Right lobe of liver (tissue), 6 donors: ENCODE measurements at regions not wholly inside any gene's neighbourhood (a gene's known extent, or its start where the extent isn't known, plus 50 kb on each side); places are given as distances from the start of the nearest gene placed in this dataset.

ENCODE experiments used
- ATAC-seq, 4 donors: fragments of 200-7000 bp; cut with Tn5 transposase; one replicate each; pipeline ENCODE4 v1.9.1; 2020; ENCODE audit warnings: mild to moderate bottlenecking in 4 of 4, moderate library complexity in 4 of 4
- DNase-seq, 3 donors: peaks; one replicate each; pipeline ENCODE4 v3.0.0-alpha.2; 2020
- H3K27ac ChIP-seq, 3 donors: fragments of 200-600 bp; one replicate each; pipeline ENCODE4 v1.8.0; 2022
- H3K27me3 ChIP-seq, 2 donors: fragments of 200-600 bp; one replicate each; pipeline ENCODE4 v1.8.0; 2022
- H3K36me3 ChIP-seq, 4 donors: fragments of 200-600 bp; sonication (generic) in 1 of 4; one replicate each; pipeline versions ENCODE4 v1.5.1 to v1.8.0; 2017 to 2022; ENCODE audit warnings: control low read depth in 1 of 4
- H3K4me1 ChIP-seq, 4 donors: fragments of 200-600 bp; sonication (generic) in 1 of 4; one replicate each; pipeline versions ENCODE4 v1.5.1 to v1.8.0; 2017 to 2022; ENCODE audit warnings: control low read depth in 1 of 4
- H3K4me3 ChIP-seq, 3 donors: fragments of 200-600 bp; one replicate each; pipeline ENCODE4 v1.8.0; 2022
- H3K9me3 ChIP-seq, 4 donors: fragments of 200-600 bp; sonication (generic) in 1 of 4; one replicate each; pipeline versions ENCODE4 v1.5.1 to v1.8.0; 2017 to 2022; ENCODE audit warnings: control low read depth in 1 of 4
- CTCF ChIP-seq, 4 donors: fragments of 200-600 bp in 3 of 4; fragments of 450-650 bp in 1 of 4; IDR thresholded peaks; one replicate each; pipeline versions ENCODE4 v1.5.1 to v1.8.0; 2016 to 2022; ENCODE audit warnings: antibody characterized with exemption in 4 of 4, mild to moderate bottlenecking in 2 of 4
- POLR2A ChIP-seq: fragments of 450-650 bp; IDR thresholded peaks from one replicate; pipeline ENCODE4 v1.6.1; 2017; ENCODE audit warnings: antibody characterized with exemption, mild to moderate bottlenecking
- WGBS: methylation state at CpG from one replicate; pipeline ENCODE4 v1.1.6; 2018; ENCODE audit warnings: low coverage, low lambda C conversion rate; ENCODE audit not compliant: insufficient coverage; ENCODE audit errors: missing lambda C conversion rate; 5-methylcytosine and 5-hydroxymethylcytosine counted together
- intact Hi-C, 2 donors: fragments of 100-400 bp; cut with DNase I; formaldehyde crosslinking; loops; one replicate each; pipeline versions ENCODE4 v1.11.2 to v1.14.1; 2022
- donor health status: DM: no; HTN: yes; CAD: no.
- donor health status: DM: no; HTN: no; CAD: no.
- donor health status: DM: no; HTN: no; CAD: no.
- donor health status: DM: no; HTN: yes; CAD: no.
- donor health status: DM: no; HTN: yes; CAD: no.

- H3K4me1 ChIP-seq, result no peaks in the 10 kb centered on the region
- no peaks in the 10 kb centered on the region for H3K27me3 ChIP-seq
- ATAC-seq, result no peak
- 51% methylated on average over 13 of the region's 18 CpGs for WGBS
- no peaks in the 10 kb centered on the region for H3K36me3 ChIP-seq
- H3K9me3 ChIP-seq, result no peaks in the 10 kb centered on the region
- H3K4me3 ChIP-seq, result no peak overlapping the region
- H3K27ac ChIP-seq, result no peak overlapping the region
- TF ChIP-seq POLR2A, result no peak
- intact Hi-C loops, result no loop called here
- DNase-seq, result no peak
These were observed 223.2 kb downstream of the C16orf95 start for GRCh38 chr16:87093804-87094555.

DNA sequence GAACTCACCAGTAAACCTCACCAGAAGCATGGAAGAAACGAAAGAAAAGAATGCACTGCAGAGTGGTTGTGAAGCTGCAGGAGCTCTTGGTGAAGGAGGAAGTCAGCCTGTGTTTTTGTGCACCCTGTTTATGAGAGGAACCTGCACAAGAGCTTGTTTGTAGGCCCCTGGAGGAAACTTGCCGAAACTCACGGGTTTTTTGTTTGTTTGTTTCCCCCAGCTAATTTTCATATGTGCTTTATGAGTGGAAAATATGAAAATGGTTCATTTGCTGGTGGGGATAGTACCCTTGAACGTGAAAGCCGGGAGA, 222.7 kb downstream of the C16orf95 start:
- intact Hi-C loops, result no loop called here
- Histone ChIP-seq H3K27me3 (no peaks in the 10 kb centered on the region), H3K27ac (no peak overlapping the region), H3K36me3 (no peaks in the 10 kb centered on the region), H3K4me1 (no peaks in the 10 kb centered on the region), H3K4me3 (no peak overlapping the region), H3K9me3 (no peaks in the 10 kb centered on the region)
- ATAC-seq (no peak), DNase-seq (no peak)
- TF ChIP-seq POLR2A (no peak), CTCF (IDR thresholded peaks at IDR 0.05) (no peak)
- 56% methylated on average over 5 of the region's 5 CpGs for WGBS

DNA sequence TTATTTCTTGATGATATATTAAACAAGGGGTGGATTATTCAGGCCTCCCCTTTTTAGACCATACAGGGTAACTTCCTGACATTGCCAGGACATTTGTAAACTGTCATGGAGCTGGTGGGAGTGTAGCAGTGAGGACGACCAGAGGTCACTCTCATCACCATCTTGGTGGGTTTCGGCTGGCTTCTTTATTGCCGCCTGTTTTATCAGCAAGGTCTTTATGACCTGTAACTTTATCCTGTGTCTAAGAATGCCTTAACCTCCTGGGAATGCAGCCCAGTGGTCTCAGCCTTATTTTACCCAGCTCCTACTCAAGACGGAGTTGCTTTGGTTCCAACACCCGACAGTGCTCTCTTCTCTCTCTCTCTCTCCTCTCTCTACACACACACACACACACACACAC, 221.9 kb downstream of the C16orf95 start:
- no peak overlapping the region for H3K27ac ChIP-seq
- no peaks in the 10 kb centered on the region for H3K9me3 ChIP-seq
- no peak for ATAC-seq
- no peak overlapping the region for H3K4me3 ChIP-seq
- TF ChIP-seq CTCF (IDR thresholded peaks at IDR 0.05), result no peak
- no peak for TF ChIP-seq POLR2A
- no peak for DNase-seq
- intact Hi-C loops, result no loop called here
- WGBS, result 71% methylated on average over 5 of the region's 5 CpGs
- no peaks in the 10 kb centered on the region for H3K36me3 ChIP-seq
- no peaks in the 10 kb centered on the region for H3K27me3 ChIP-seq
- no peaks in the 10 kb centered on the region for H3K4me1 ChIP-seq

- Histone ChIP-seq H3K27ac (no peak overlapping the region), H3K27me3 (no peaks in the 10 kb centered on the region), H3K36me3 (no peaks in the 10 kb centered on the region), H3K9me3 (no peaks in the 10 kb centered on the region), H3K4me3 (no peak overlapping the region), H3K4me1 (no peaks in the 10 kb centered on the region)
- intact Hi-C loops, result no loop called here
- WGBS, result 81% methylated on average over 9 of the region's 11 CpGs
- ATAC-seq (no peak), DNase-seq (no peak)
- TF ChIP-seq CTCF (IDR thresholded peaks at IDR 0.05) (no peak), POLR2A (no peak)
These were observed 220.4 kb downstream of the C16orf95 start for GRCh38 chr16:87096746-87097333.

- Histone ChIP-seq H3K4me1 (no peaks in the 10 kb centered on the region), H3K9me3 (no peaks in the 10 kb centered on the region), H3K36me3 (no peaks in the 10 kb centered on the region), H3K27ac (no peak overlapping the region), H3K27me3 (no peaks in the 10 kb centered on the region), H3K4me3 (no peak overlapping the region)
- DNase-seq (no peak), ATAC-seq (no peak)
- WGBS, result 58% methylated on average over 2 of the region's 5 CpGs
- TF ChIP-seq CTCF (IDR thresholded peaks at IDR 0.05), result no peak
- TF ChIP-seq POLR2A, result no peak
- intact Hi-C loops, result no loop called here
These were observed 218.8 kb downstream of the C16orf95 start for GRCh38 chr16:87098361-87098760.
